ENCODE measurements at regions not wholly inside any gene's neighbourhood (a gene's known extent, or its start where the extent isn't known, plus 50 kb on each side); places are given as distances from the start of the nearest gene placed in this dataset.

GRCh38 chr4:83771113-83771705 lies 235.3 kb downstream of the GPAT3 start:
- no peak for DNase-seq
- no peak for ATAC-seq (ENCODE audit: low read depth in 2 of 2)
- H3K4me1 Mint-ChIP-seq: no peaks in the 10 kb centered on the region
- no peaks in the 10 kb centered on the region for H3K36me3 ChIP-seq (ENCODE audit: control insufficient read depth, insufficient read depth, low read length)
- H3K9me3 Mint-ChIP-seq: peaks cover 0 to 2% (median 0%) of the 10 kb centered on the region in 7 donors
- no peaks in the 10 kb centered on the region for H3K4me1 ChIP-seq (ENCODE audit: control insufficient read depth, insufficient read depth, low read length, poor library complexity, severe bottlenecking)
- no peak overlapping the region for H3K4me3 ChIP-seq (ENCODE audit: low read depth, low read length)
- H3K4me3 Mint-ChIP-seq: no peak overlapping the region
- no peak overlapping the region for H3K27ac Mint-ChIP-seq
- no peak overlapping the region for H3K27ac ChIP-seq (ENCODE audit: insufficient read depth, low read length, poor library complexity, severe bottlenecking)
- H3K27me3 Mint-ChIP-seq: no peaks in the 10 kb centered on the region
- H3K27me3 ChIP-seq (ENCODE audit: control insufficient read depth, insufficient read depth, low read length): no peaks in the 10 kb centered on the region
- no peaks in the 10 kb centered on the region for H3K36me3 Mint-ChIP-seq
- H3K9me3 ChIP-seq (ENCODE audit: control insufficient read depth in 2 of 2, low read length in 2 of 2): no peaks in the 10 kb centered on the region

- Mint-ChIP-seq H3K9me3 (peaks cover 0 to 2% (median 0%) of the 10 kb centered on the region in 7 donors), H3K36me3 (no peaks in the 10 kb centered on the region), H3K27ac (no peak overlapping the region), H3K4me1 (no peaks in the 10 kb centered on the region), H3K27me3 (no peaks in the 10 kb centered on the region), H3K4me3 (no peak overlapping the region)
- Histone ChIP-seq H3K4me3 (ENCODE audit: low read depth, low read length) (no peak overlapping the region), H3K36me3 (ENCODE audit: control insufficient read depth, insufficient read depth, low read length) (no peaks in the 10 kb centered on the region), H3K4me1 (ENCODE audit: control insufficient read depth, insufficient read depth, low read length, poor library complexity, severe bottlenecking) (no peaks in the 10 kb centered on the region), H3K27me3 (ENCODE audit: control insufficient read depth, insufficient read depth, low read length) (no peaks in the 10 kb centered on the region), H3K27ac (ENCODE audit: insufficient read depth, low read length, poor library complexity, severe bottlenecking) (no peak overlapping the region), H3K9me3 (ENCODE audit: control insufficient read depth in 2 of 2, low read length in 2 of 2) (no peaks in the 10 kb centered on the region)
- ATAC-seq (ENCODE audit: low read depth in 2 of 2): no peak
- DNase-seq: no peak
Observed at GRCh38 chr4:83768146-83768545, 232.2 kb downstream of the GPAT3 start.

GRCh38 chr4:83767067-83767466 lies 231.2 kb downstream of the GPAT3 start:
- Mint-ChIP-seq H3K4me3 (no peak overlapping the region), H3K4me1 (no peaks in the 10 kb centered on the region), H3K36me3 (no peaks in the 10 kb centered on the region), H3K9me3 (peaks cover 0 to 2% (median 0%) of the 10 kb centered on the region in 7 donors), H3K27me3 (no peaks in the 10 kb centered on the region), H3K27ac (no peak overlapping the region)
- H3K36me3 ChIP-seq (ENCODE audit: control insufficient read depth, insufficient read depth, low read length): no peaks in the 10 kb centered on the region
- no peaks in the 10 kb centered on the region for H3K27me3 ChIP-seq (ENCODE audit: control insufficient read depth, insufficient read depth, low read length)
- H3K4me3 ChIP-seq (ENCODE audit: low read depth, low read length): no peak overlapping the region
- no peak for ATAC-seq (ENCODE audit: low read depth in 2 of 2)
- DNase-seq: no peak
- H3K4me1 ChIP-seq (ENCODE audit: control insufficient read depth, insufficient read depth, low read length, poor library complexity, severe bottlenecking): no peaks in the 10 kb centered on the region
- H3K27ac ChIP-seq (ENCODE audit: insufficient read depth, low read length, poor library complexity, severe bottlenecking): no peak overlapping the region
- H3K9me3 ChIP-seq (ENCODE audit: control insufficient read depth in 2 of 2, low read length in 2 of 2): no peaks in the 10 kb centered on the region

- H3K9me3 ChIP-seq (ENCODE audit: control insufficient read depth in 2 of 2, low read length in 2 of 2): no peaks in the 10 kb centered on the region
- Mint-ChIP-seq H3K4me3 (no peak overlapping the region), H3K36me3 (no peaks in the 10 kb centered on the region), H3K27me3 (peaks cover 10% of the 10 kb centered on the region), H3K4me1 (no peaks in the 10 kb centered on the region), H3K9me3 (no peaks in the 10 kb centered on the region), H3K27ac (no peak overlapping the region)
- H3K27me3 ChIP-seq (ENCODE audit: control insufficient read depth, insufficient read depth, low read length): no peaks in the 10 kb centered on the region
- H3K4me1 ChIP-seq (ENCODE audit: control insufficient read depth, insufficient read depth, low read length, poor library complexity, severe bottlenecking): no peaks in the 10 kb centered on the region
- H3K4me3 ChIP-seq (ENCODE audit: low read depth, low read length): no peak overlapping the region
- no peak for DNase-seq
- ATAC-seq (ENCODE audit: low read depth in 2 of 2): no peak
- no peaks in the 10 kb centered on the region for H3K36me3 ChIP-seq (ENCODE audit: control insufficient read depth, insufficient read depth, low read length)
- no peak overlapping the region for H3K27ac ChIP-seq (ENCODE audit: insufficient read depth, low read length, poor library complexity, severe bottlenecking)
Observed at GRCh38 chr4:83759611-83760010, 223.7 kb downstream of the GPAT3 start.

- Mint-ChIP-seq H3K36me3 (no peaks in the 10 kb centered on the region), H3K9me3 (no peaks in the 10 kb centered on the region), H3K27ac (no peak overlapping the region), H3K4me3 (no peak overlapping the region), H3K4me1 (no peaks in the 10 kb centered on the region), H3K27me3 (peaks cover 10% of the 10 kb centered on the region)
- no peaks in the 10 kb centered on the region for H3K9me3 ChIP-seq (ENCODE audit: control insufficient read depth in 2 of 2, low read length in 2 of 2)
- DNase-seq: no peak
- no peak for ATAC-seq (ENCODE audit: low read depth in 2 of 2)
- no peaks in the 10 kb centered on the region for H3K4me1 ChIP-seq (ENCODE audit: control insufficient read depth, insufficient read depth, low read length, poor library complexity, severe bottlenecking)
- no peaks in the 10 kb centered on the region for H3K36me3 ChIP-seq (ENCODE audit: control insufficient read depth, insufficient read depth, low read length)
- H3K27me3 ChIP-seq (ENCODE audit: control insufficient read depth, insufficient read depth, low read length): no peaks in the 10 kb centered on the region
- no peak overlapping the region for H3K27ac ChIP-seq (ENCODE audit: insufficient read depth, low read length, poor library complexity, severe bottlenecking)
- no peak overlapping the region for H3K4me3 ChIP-seq (ENCODE audit: low read depth, low read length)
Observed at GRCh38 chr4:83758285-83758684, 222.4 kb downstream of the GPAT3 start.

GRCh38 chr4:83757121-83757621 lies 221.3 kb downstream of the GPAT3 start:
- Histone ChIP-seq H3K27ac (ENCODE audit: insufficient read depth, low read length, poor library complexity, severe bottlenecking) (no peak overlapping the region), H3K36me3 (ENCODE audit: control insufficient read depth, insufficient read depth, low read length) (no peaks in the 10 kb centered on the region), H3K27me3 (ENCODE audit: control insufficient read depth, insufficient read depth, low read length) (no peaks in the 10 kb centered on the region), H3K4me1 (ENCODE audit: control insufficient read depth, insufficient read depth, low read length, poor library complexity, severe bottlenecking) (no peaks in the 10 kb centered on the region), H3K9me3 (ENCODE audit: control insufficient read depth in 2 of 2, low read length in 2 of 2) (no peaks in the 10 kb centered on the region), H3K4me3 (ENCODE audit: low read depth, low read length) (no peak overlapping the region)
- H3K27me3 Mint-ChIP-seq: peaks cover 16% of the 10 kb centered on the region
- DNase-seq (no peak), ATAC-seq (ENCODE audit: low read depth in 2 of 2) (no peak)
- H3K4me1 Mint-ChIP-seq: no peaks in the 10 kb centered on the region
- H3K27ac Mint-ChIP-seq: no peak overlapping the region
- no peak overlapping the region for H3K4me3 Mint-ChIP-seq
- H3K36me3 Mint-ChIP-seq: no peaks in the 10 kb centered on the region
- no peaks in the 10 kb centered on the region for H3K9me3 Mint-ChIP-seq

GRCh38 chr4:83753260-83753659 lies 217.4 kb downstream of the GPAT3 start:
- peaks cover 16% of the 10 kb centered on the region for H3K27me3 Mint-ChIP-seq
- H3K27me3 ChIP-seq (ENCODE audit: control insufficient read depth, insufficient read depth, low read length): no peaks in the 10 kb centered on the region
- no peak overlapping the region for H3K27ac ChIP-seq (ENCODE audit: insufficient read depth, low read length, poor library complexity, severe bottlenecking)
- no peak overlapping the region for H3K4me3 Mint-ChIP-seq
- H3K36me3 ChIP-seq (ENCODE audit: control insufficient read depth, insufficient read depth, low read length): no peaks in the 10 kb centered on the region
- no peaks in the 10 kb centered on the region for H3K9me3 Mint-ChIP-seq
- H3K4me1 ChIP-seq (ENCODE audit: control insufficient read depth, insufficient read depth, low read length, poor library complexity, severe bottlenecking): no peaks in the 10 kb centered on the region
- H3K4me3 ChIP-seq (ENCODE audit: low read depth, low read length): no peak overlapping the region
- no peak for DNase-seq
- H3K4me1 Mint-ChIP-seq: no peaks in the 10 kb centered on the region
- no peak for ATAC-seq (ENCODE audit: low read depth in 2 of 2)
- no peaks in the 10 kb centered on the region for H3K36me3 Mint-ChIP-seq
- no peak overlapping the region for H3K27ac Mint-ChIP-seq
- no peaks in the 10 kb centered on the region for H3K9me3 ChIP-seq (ENCODE audit: control insufficient read depth in 2 of 2, low read length in 2 of 2)

GRCh38 chr4:83751336-83751949 lies 215.5 kb downstream of the GPAT3 start:
- Mint-ChIP-seq H3K4me1 (no peaks in the 10 kb centered on the region), H3K27me3 (peaks cover 16% of the 10 kb centered on the region), H3K27ac (no peak overlapping the region), H3K4me3 (no peak overlapping the region), H3K36me3 (no peaks in the 10 kb centered on the region), H3K9me3 (no peaks in the 10 kb centered on the region)
- Histone ChIP-seq H3K36me3 (ENCODE audit: control insufficient read depth, insufficient read depth, low read length) (no peaks in the 10 kb centered on the region), H3K9me3 (ENCODE audit: control insufficient read depth in 2 of 2, low read length in 2 of 2) (no peaks in the 10 kb centered on the region), H3K4me1 (ENCODE audit: control insufficient read depth, insufficient read depth, low read length, poor library complexity, severe bottlenecking) (no peaks in the 10 kb centered on the region), H3K4me3 (ENCODE audit: low read depth, low read length) (no peak overlapping the region), H3K27ac (ENCODE audit: insufficient read depth, low read length, poor library complexity, severe bottlenecking) (no peak overlapping the region), H3K27me3 (ENCODE audit: control insufficient read depth, insufficient read depth, low read length) (no peaks in the 10 kb centered on the region)
- ATAC-seq (ENCODE audit: low read depth in 2 of 2) (no peak), DNase-seq (no peak)

Measured in CD4-positive, CD25-positive, alpha-beta regulatory T cell (primary cell).